PC-9 (cell line): ENCODE measurements at regions not wholly inside any gene's neighbourhood (a gene's known extent, or its start where the extent isn't known, plus 50 kb on each side); places are given as distances from the start of the nearest gene placed in this dataset.

ENCODE experiments used
- EZH2 ChIP-seq: fragments of 200-600 bp; sonication (generic); IDR thresholded peaks from 2 replicates; pipeline ENCODE4 v1.8.0; 2017; ENCODE audit warnings: antibody characterized with exemption, low read depth
- TF ChIP-seq, protein P1 (sequence below): fragments of 200-600 bp; sonication (generic); conservative IDR thresholded peaks from 2 replicates; pipeline ENCODE4 v1.6.1; 2017; ENCODE audit warnings: mixed run types, antibody characterized with exemption, mild to moderate bottlenecking, moderate library complexity

DNA sequence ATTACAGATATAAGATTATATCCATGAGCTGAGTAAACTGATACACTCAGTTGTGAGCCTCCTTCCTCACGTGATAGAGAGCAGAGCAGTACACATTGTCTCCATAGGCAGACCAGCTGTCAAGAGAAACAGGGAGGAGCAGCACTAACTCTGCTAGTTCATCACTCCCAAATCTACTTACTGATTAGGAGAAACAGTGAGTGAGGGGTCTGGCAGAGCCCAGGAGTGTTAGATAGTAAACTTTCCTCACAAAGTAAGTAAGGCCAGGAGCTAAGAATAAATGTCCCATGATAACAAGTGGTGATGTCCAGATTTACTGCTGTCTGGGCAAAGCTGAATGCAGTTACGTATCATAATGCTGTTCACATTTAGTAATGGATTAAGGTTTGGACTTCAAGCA lies 168.6 kb upstream of the KCNK2 start:
- TF ChIP-seq, protein P1, sequence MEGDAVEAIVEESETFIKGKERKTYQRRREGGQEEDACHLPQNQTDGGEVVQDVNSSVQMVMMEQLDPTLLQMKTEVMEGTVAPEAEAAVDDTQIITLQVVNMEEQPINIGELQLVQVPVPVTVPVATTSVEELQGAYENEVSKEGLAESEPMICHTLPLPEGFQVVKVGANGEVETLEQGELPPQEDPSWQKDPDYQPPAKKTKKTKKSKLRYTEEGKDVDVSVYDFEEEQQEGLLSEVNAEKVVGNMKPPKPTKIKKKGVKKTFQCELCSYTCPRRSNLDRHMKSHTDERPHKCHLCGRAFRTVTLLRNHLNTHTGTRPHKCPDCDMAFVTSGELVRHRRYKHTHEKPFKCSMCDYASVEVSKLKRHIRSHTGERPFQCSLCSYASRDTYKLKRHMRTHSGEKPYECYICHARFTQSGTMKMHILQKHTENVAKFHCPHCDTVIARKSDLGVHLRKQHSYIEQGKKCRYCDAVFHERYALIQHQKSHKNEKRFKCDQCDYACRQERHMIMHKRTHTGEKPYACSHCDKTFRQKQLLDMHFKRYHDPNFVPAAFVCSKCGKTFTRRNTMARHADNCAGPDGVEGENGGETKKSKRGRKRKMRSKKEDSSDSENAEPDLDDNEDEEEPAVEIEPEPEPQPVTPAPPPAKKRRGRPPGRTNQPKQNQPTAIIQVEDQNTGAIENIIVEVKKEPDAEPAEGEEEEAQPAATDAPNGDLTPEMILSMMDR: no peak
- no peak for TF ChIP-seq EZH2
